Breast epithelium (tissue), 4 donors: ENCODE measurements at regions not wholly inside any gene's neighbourhood (a gene's known extent, or its start where the extent isn't known, plus 50 kb on each side); places are given as distances from the start of the nearest gene placed in this dataset.

Experiments used
- DNase-seq, 2 donors: peaks; one replicate each; pipeline ENCODE4 v3.0.0-alpha.2; 2019; ENCODE audit warnings: low spot score in 2 of 2
- H3K27ac ChIP-seq, 2 donors: fragments of 200-600 bp; sonication (generic) in 1 of 2; one replicate each; pipeline ENCODE4 v1.5.1; 2016 to 2019; ENCODE audit warnings: mild to moderate bottlenecking in 1 of 2
- H3K27me3 ChIP-seq, 2 donors: fragments of 200-600 bp; sonication (generic) in 1 of 2; one replicate each; pipeline versions ENCODE4 v1.5.1 to v1.6.0; 2017 to 2019; ENCODE audit warnings: control low read depth in 1 of 2, mild to moderate bottlenecking in 1 of 2
- H3K36me3 ChIP-seq: fragments of 200-600 bp; one replicate; pipeline ENCODE4 v1.5.1; 2019
- H3K4me1 ChIP-seq, 2 donors: fragments of 200-600 bp; sonication (generic); one replicate each; pipeline ENCODE4 v1.5.1; 2016 to 2019; ENCODE audit warnings: control low read depth in 1 of 2
- H3K4me3 ChIP-seq, 3 donors: fragments of 200-600 bp; sonication (generic); 1 replicate in 2 of 3; 2 replicates in 1 of 3; pipeline ENCODE4 v1.5.1; 2016 to 2019; ENCODE audit warnings: mild to moderate bottlenecking in 3 of 3, moderate library complexity in 2 of 3
- H3K9me3 ChIP-seq, 2 donors: fragments of 200-600 bp; sonication (generic) in 1 of 2; one replicate each; pipeline ENCODE4 v1.5.1; 2016 to 2019; ENCODE audit warnings: control low read depth in 1 of 2
- CTCF ChIP-seq, 3 donors: fragments of 450-650 bp; IDR thresholded peaks; one replicate each; pipeline ENCODE4 v1.5.1; 2016 to 2017; ENCODE audit warnings: antibody characterized with exemption in 3 of 3, mild to moderate bottlenecking in 3 of 3, moderate library complexity in 3 of 3
- POLR2A ChIP-seq: fragments of 450-650 bp; IDR thresholded peaks from one replicate; pipeline ENCODE4 v1.6.1; 2016; ENCODE audit warnings: antibody characterized with exemption, mild to moderate bottlenecking, moderate library complexity
- POLR2AphosphoS5 ChIP-seq, 3 donors: sonication (generic); formaldehyde crosslinking; IDR thresholded peaks; one replicate each; pipeline ENCODE4 v1.6.1; 2017; ENCODE audit warnings: antibody characterized with exemption in 3 of 3
- intact Hi-C: fragments of 100-400 bp; cut with DNase I; formaldehyde crosslinking; loops from one replicate; pipeline ENCODE4 v1.15.1; 2023; ENCODE audit warnings: low total_unique reads

- Histone ChIP-seq H3K9me3 (no peaks in the 10 kb centered on the region), H3K4me3 (no peak overlapping the region), H3K36me3 (no peaks in the 10 kb centered on the region), H3K27ac (peak overlapping the region in 1 of 2 donors; percentile 10), H3K4me1 (peaks cover 0 to 15% of the 10 kb centered on the region in 2 donors), H3K27me3 (no peaks in the 10 kb centered on the region)
- TF ChIP-seq POLR2AphosphoS5 (IDR thresholded peaks at IDR 0.05) (no peak), POLR2A (no peak), CTCF (IDR thresholded peaks at IDR 0.05) (no peak)
- intact Hi-C loops = no loop called here
- DNase-seq = no peak
These were observed 242.9 kb upstream of the PITX2 start for GRCh38 chr4:110865611-110866259.

DNA sequence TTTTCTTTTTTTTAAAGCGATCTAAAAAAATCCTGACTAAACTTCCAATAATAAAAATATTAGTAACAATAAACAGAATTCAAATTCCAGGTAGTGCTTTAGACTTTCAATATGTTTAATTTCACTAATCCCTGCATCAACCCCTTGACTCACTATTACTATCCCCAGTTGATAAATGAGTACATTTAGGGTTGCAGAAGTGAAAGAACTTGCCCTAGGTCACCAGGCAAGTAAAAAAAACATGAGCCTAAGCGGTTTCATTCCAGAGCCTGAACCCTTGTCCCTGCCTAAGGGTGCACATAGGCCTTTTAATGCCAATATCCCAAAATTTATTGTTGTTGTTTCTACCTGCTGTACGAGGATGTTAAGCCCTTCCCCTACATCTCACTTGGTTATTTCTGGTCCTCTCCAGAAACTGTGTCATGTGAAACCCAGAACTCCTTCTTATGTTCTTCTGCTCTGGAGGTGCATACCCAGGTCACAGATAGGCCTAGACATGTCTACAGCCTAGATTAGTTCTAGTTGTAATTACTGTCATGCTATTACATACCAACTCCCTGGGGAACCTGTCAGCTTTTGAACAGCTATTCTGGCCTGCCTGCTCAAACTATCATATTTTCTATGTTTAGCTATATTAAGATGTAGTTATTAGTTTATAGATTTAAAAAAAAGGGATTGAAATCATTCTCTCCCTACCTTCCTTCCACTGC is 244.5 kb upstream of the PITX2 start:
- Histone ChIP-seq H3K4me3 (no peak overlapping the region), H3K36me3 (no peaks in the 10 kb centered on the region), H3K27me3 (no peaks in the 10 kb centered on the region), H3K9me3 (no peaks in the 10 kb centered on the region), H3K27ac (peak overlapping the region in 1 of 2 donors; percentile 6), H3K4me1 (peaks cover 0 to 15% of the 10 kb centered on the region in 2 donors)
- DNase-seq = no peak
- intact Hi-C loops = no loop called here
- TF ChIP-seq CTCF (IDR thresholded peaks at IDR 0.05) = no peak
- no peak for TF ChIP-seq POLR2A
- no peak for TF ChIP-seq POLR2AphosphoS5 (IDR thresholded peaks at IDR 0.05)

GRCh38 chr4:110867981-110868720 is 245.3 kb upstream of the PITX2 start:
- H3K4me1 ChIP-seq = peaks cover 0 to 15% of the 10 kb centered on the region in 2 donors
- H3K4me3 ChIP-seq = no peak overlapping the region
- H3K9me3 ChIP-seq = no peaks in the 10 kb centered on the region
- intact Hi-C loops = no loop called here
- peak overlapping the region; percentile 51 to 52 for H3K27ac ChIP-seq
- H3K27me3 ChIP-seq = no peaks in the 10 kb centered on the region
- DNase-seq = no peak
- no peaks in the 10 kb centered on the region for H3K36me3 ChIP-seq
- no peak for TF ChIP-seq CTCF (IDR thresholded peaks at IDR 0.05)
- TF ChIP-seq POLR2A = no peak
- TF ChIP-seq POLR2AphosphoS5 (IDR thresholded peaks at IDR 0.05) = no peak

GRCh38 chr4:110869114-110869513 is 246.2 kb upstream of the PITX2 start:
- Histone ChIP-seq H3K27me3 (no peaks in the 10 kb centered on the region), H3K9me3 (no peaks in the 10 kb centered on the region), H3K27ac (no peak overlapping the region), H3K4me3 (no peak overlapping the region), H3K4me1 (peaks cover 0 to 15% of the 10 kb centered on the region in 2 donors), H3K36me3 (no peaks in the 10 kb centered on the region)
- TF ChIP-seq POLR2AphosphoS5 (IDR thresholded peaks at IDR 0.05) (no peak), POLR2A (no peak), CTCF (IDR thresholded peaks at IDR 0.05) (no peak)
- intact Hi-C loops = no loop called here
- DNase-seq = no peak
